Mesendoderm (in vitro differentiated cells): ENCODE measurements at regions not wholly inside any gene's neighbourhood (a gene's known extent, or its start where the extent isn't known, plus 50 kb on each side); places are given as distances from the start of the nearest gene placed in this dataset.

Source experiments
- DNase-seq: peaks from one replicate; pipeline ENCODE4 v3.0.0; 2013
- H2AK5ac ChIP-seq: 2 replicates; pipeline ENCODE4 v1.6.1; 2013; ENCODE audit warnings: low read length, inconsistent platforms
- H2BK120ac ChIP-seq: 2 replicates; pipeline ENCODE4 v1.6.1; 2013; ENCODE audit warnings: low read depth, mild to moderate bottlenecking, low read length, moderate library complexity, mixed read lengths
- H2BK15ac ChIP-seq: replicated peaks from 2 replicates; pipeline ENCODE4 v1.6.1; 2013; ENCODE audit warnings: low read depth, mild to moderate bottlenecking, moderate library complexity
- H2BK5ac ChIP-seq: 2 replicates; pipeline ENCODE4 v1.6.1; 2013; ENCODE audit warnings: low read length, inconsistent platforms
- H3K18ac ChIP-seq: 2 replicates; pipeline ENCODE4 v1.6.1; 2013; ENCODE audit warnings: mild to moderate bottlenecking, low read length, mixed read lengths
- H3K23ac ChIP-seq: one replicate; pipeline ENCODE4 v1.6.1; 2013; ENCODE audit warnings: low read length
- H3K27ac ChIP-seq: 2 replicates; pipeline ENCODE4 v1.5.1; 2013; ENCODE audit warnings: low read depth, mild to moderate bottlenecking, inconsistent platforms, low read length, moderate library complexity
- H3K27me3 ChIP-seq: 2 replicates; pipeline ENCODE4 v1.6.1; 2013; ENCODE audit warnings: low read length, control low read depth, mild to moderate bottlenecking, inconsistent platforms; ENCODE audit not compliant: insufficient read depth, poor library complexity
- H3K36me3 ChIP-seq: 2 replicates; pipeline ENCODE4 v1.6.1; 2013; ENCODE audit warnings: low read length, inconsistent platforms; ENCODE audit not compliant: control insufficient read depth, insufficient read depth
- H3K4ac ChIP-seq: one replicate; pipeline ENCODE4 v1.6.1; 2013; ENCODE audit warnings: low read depth, mild to moderate bottlenecking, low read length, moderate library complexity
- H3K4me1 ChIP-seq: 2 replicates; pipeline ENCODE4 v1.6.1; 2013; ENCODE audit warnings: low read depth, low read length, inconsistent platforms; ENCODE audit not compliant: control insufficient read depth
- H3K4me2 ChIP-seq: 2 replicates; pipeline ENCODE4 v1.6.1; 2013; ENCODE audit warnings: low read length
- H3K4me3 ChIP-seq: 2 replicates; pipeline ENCODE4 v1.5.1; 2013; ENCODE audit warnings: mild to moderate bottlenecking, low read length
- H3K56ac ChIP-seq: one replicate; pipeline ENCODE4 v1.6.1; 2013; ENCODE audit warnings: low read length
- H3K79me1 ChIP-seq: 2 replicates; pipeline ENCODE4 v1.6.1; 2013; ENCODE audit warnings: low read length, inconsistent platforms
- H3K79me2 ChIP-seq: 2 replicates; pipeline ENCODE4 v1.6.1; 2013; ENCODE audit warnings: mild to moderate bottlenecking, low read length; ENCODE audit not compliant: control insufficient read depth, insufficient read depth
- H3K9ac ChIP-seq: 2 replicates; pipeline ENCODE4 v1.6.1; 2013; ENCODE audit warnings: low read length, inconsistent platforms
- H4K5ac ChIP-seq: one replicate; pipeline ENCODE4 v1.6.1; 2013; ENCODE audit warnings: low read length
- H4K8ac ChIP-seq: one replicate; pipeline ENCODE4 v1.6.1; 2013; ENCODE audit warnings: low read depth, mild to moderate bottlenecking, control low read depth, low read length, moderate library complexity
- WGBS: extraction: QIAGEN DNeasy Blood & Tissue Kit; methylation state at CpG from one replicate; pipeline ENCODE4 v1.1.7; 2013; ENCODE audit warnings: low lambda C conversion rate, missing lambda C conversion rate; ENCODE audit not compliant: insufficient coverage; ENCODE audit errors: extremely low coverage; 5-methylcytosine and 5-hydroxymethylcytosine counted together

GRCh38 chr11:45573728-45574127 lies 91.7 kb downstream of the CHST1 start:
- Histone ChIP-seq H3K36me3 (no peaks in the 10 kb centered on the region), H3K27me3 (no peaks in the 10 kb centered on the region), H3K4me3 (no peak overlapping the region), H3K18ac (no peak overlapping the region), H2BK15ac (no peak overlapping the region), H3K4me2 (no peak overlapping the region), H3K4me1 (peaks cover 3% of the 10 kb centered on the region), H3K27ac (no peak overlapping the region), H4K8ac (no peak overlapping the region), H2BK5ac (no peak overlapping the region), H4K5ac (no peak overlapping the region), H3K79me1 (no peaks in the 10 kb centered on the region), H3K79me2 (no peaks in the 10 kb centered on the region), H2AK5ac (no peak overlapping the region), H3K9ac (no peak overlapping the region), H3K23ac (no peak overlapping the region), H2BK120ac (no peak overlapping the region), H3K4ac (no peak overlapping the region), H3K56ac (no peak overlapping the region)
- no peak for DNase-seq
- no CpG with 5 or more reads among the region's 5 CpGs for WGBS

- Histone ChIP-seq H2AK5ac (no peak overlapping the region), H3K79me1 (no peaks in the 10 kb centered on the region), H2BK5ac (no peak overlapping the region), H2BK15ac (no peak overlapping the region), H3K56ac (no peak overlapping the region), H3K18ac (no peak overlapping the region), H3K23ac (no peak overlapping the region), H3K4me3 (no peak overlapping the region), H3K4me2 (no peak overlapping the region), H3K9ac (no peak overlapping the region), H3K36me3 (no peaks in the 10 kb centered on the region), H3K79me2 (no peaks in the 10 kb centered on the region), H3K4me1 (no peaks in the 10 kb centered on the region), H4K5ac (no peak overlapping the region), H3K27me3 (no peaks in the 10 kb centered on the region), H3K27ac (no peak overlapping the region), H4K8ac (no peak overlapping the region), H3K4ac (no peak overlapping the region), H2BK120ac (no peak overlapping the region)
- DNase-seq, result no peak
- WGBS, result no CpG with 5 or more reads among the region's 7 CpGs
Observed at GRCh38 chr11:45572354-45573123, 92.9 kb downstream of the CHST1 start.

GRCh38 chr11:45569776-45570175 lies 95.6 kb downstream of the CHST1 start:
- no peak overlapping the region for H3K56ac ChIP-seq
- no peaks in the 10 kb centered on the region for H3K79me1 ChIP-seq
- no peak overlapping the region for H3K4ac ChIP-seq
- no peaks in the 10 kb centered on the region for H3K36me3 ChIP-seq
- H4K5ac ChIP-seq, result no peak overlapping the region
- no peaks in the 10 kb centered on the region for H3K4me1 ChIP-seq
- H2BK15ac ChIP-seq, result no peak overlapping the region
- H3K27me3 ChIP-seq, result no peaks in the 10 kb centered on the region
- H3K4me3 ChIP-seq, result no peak overlapping the region
- H3K23ac ChIP-seq, result no peak overlapping the region
- no peak overlapping the region for H4K8ac ChIP-seq
- no CpG with 5 or more reads among the region's 8 CpGs for WGBS
- no peak overlapping the region for H2AK5ac ChIP-seq
- no peaks in the 10 kb centered on the region for H3K79me2 ChIP-seq
- no peak for DNase-seq
- no peak overlapping the region for H3K18ac ChIP-seq
- no peak overlapping the region for H2BK5ac ChIP-seq
- no peak overlapping the region for H3K27ac ChIP-seq
- H3K4me2 ChIP-seq, result no peak overlapping the region
- H3K9ac ChIP-seq, result no peak overlapping the region
- H2BK120ac ChIP-seq, result no peak overlapping the region

GRCh38 chr11:45568049-45568448 lies 97.4 kb downstream of the CHST1 start:
- Histone ChIP-seq H3K4me2 (no peak overlapping the region), H3K4ac (no peak overlapping the region), H2BK5ac (no peak overlapping the region), H2BK15ac (no peak overlapping the region), H3K79me2 (no peaks in the 10 kb centered on the region), H3K18ac (no peak overlapping the region), H3K79me1 (no peaks in the 10 kb centered on the region), H4K8ac (no peak overlapping the region), H3K27ac (no peak overlapping the region), H3K9ac (no peak overlapping the region), H2BK120ac (no peak overlapping the region), H3K23ac (no peak overlapping the region), H3K56ac (no peak overlapping the region), H4K5ac (no peak overlapping the region), H3K4me1 (no peaks in the 10 kb centered on the region), H3K27me3 (no peaks in the 10 kb centered on the region), H3K36me3 (no peaks in the 10 kb centered on the region), H3K4me3 (no peak overlapping the region), H2AK5ac (no peak overlapping the region)
- DNase-seq, result no peak
- WGBS, result no CpG with 5 or more reads among the region's 4 CpGs

GRCh38 chr11:45565446-45565988 lies 99.9 kb downstream of the CHST1 start:
- H3K4me2 ChIP-seq, result no peak overlapping the region
- no peak for DNase-seq
- no peak overlapping the region for H3K9ac ChIP-seq
- no peaks in the 10 kb centered on the region for H3K27me3 ChIP-seq
- H3K56ac ChIP-seq, result no peak overlapping the region
- H2BK15ac ChIP-seq, result no peak overlapping the region
- H2BK120ac ChIP-seq, result no peak overlapping the region
- H2AK5ac ChIP-seq, result no peak overlapping the region
- H3K27ac ChIP-seq, result no peak overlapping the region
- no peak overlapping the region for H3K4ac ChIP-seq
- H3K23ac ChIP-seq, result no peak overlapping the region
- no peak overlapping the region for H3K4me3 ChIP-seq
- H3K4me1 ChIP-seq, result no peaks in the 10 kb centered on the region
- H4K8ac ChIP-seq, result no peak overlapping the region
- H2BK5ac ChIP-seq, result no peak overlapping the region
- no peaks in the 10 kb centered on the region for H3K79me1 ChIP-seq
- no peak overlapping the region for H3K18ac ChIP-seq
- H3K36me3 ChIP-seq, result no peaks in the 10 kb centered on the region
- no peak overlapping the region for H4K5ac ChIP-seq
- WGBS, result no CpG with 5 or more reads among the region's 4 CpGs
- H3K79me2 ChIP-seq, result no peaks in the 10 kb centered on the region

GRCh38 chr11:45563810-45564209 lies 101.6 kb downstream of the CHST1 start:
- no peaks in the 10 kb centered on the region for H3K79me2 ChIP-seq
- no peak overlapping the region for H3K4me3 ChIP-seq
- no peak overlapping the region for H3K18ac ChIP-seq
- peaks cover 4% of the 10 kb centered on the region for H3K4me1 ChIP-seq
- no peak overlapping the region for H2BK120ac ChIP-seq
- no peak overlapping the region for H4K8ac ChIP-seq
- H3K27ac ChIP-seq, result no peak overlapping the region
- DNase-seq, result peak; percentile 79
- no peaks in the 10 kb centered on the region for H3K27me3 ChIP-seq
- H2BK5ac ChIP-seq, result no peak overlapping the region
- H3K9ac ChIP-seq, result no peak overlapping the region
- no peak overlapping the region for H3K4me2 ChIP-seq
- no peak overlapping the region for H4K5ac ChIP-seq
- H3K23ac ChIP-seq, result no peak overlapping the region
- no peak overlapping the region for H2AK5ac ChIP-seq
- H3K36me3 ChIP-seq, result no peaks in the 10 kb centered on the region
- H3K56ac ChIP-seq, result no peak overlapping the region
- no peak overlapping the region for H2BK15ac ChIP-seq
- H3K79me1 ChIP-seq, result no peaks in the 10 kb centered on the region
- no peak overlapping the region for H3K4ac ChIP-seq
- WGBS, result no CpG with 5 or more reads among the region's 10 CpGs
